HepG2 (cell line): ENCODE measurements at regions not wholly inside any gene's neighbourhood (a gene's known extent, or its start where the extent isn't known, plus 50 kb on each side); places are given as distances from the start of the nearest gene placed in this dataset.

ENCODE experiments used
- ATAC-seq: fragments of 200-7000 bp; cut with Tn5 transposase; 3 replicates; pipeline ENCODE4 v1.9.1; 2020; ENCODE audit warnings: mild to moderate bottlenecking, moderate library complexity
- BruUV-seq: library from RNA; stranded (reverse); fragments of 400-500 nt; replicated peaks from 2 replicates; lab custom pipeline; 2021; lab: Mats Ljungman, UMichigan
- CTCF ChIA-PET: fragments of 300-600 bp; formaldehyde crosslinking; extraction: SDS; loops from one replicate; lab custom pipeline; 2021; ENCODE audit warnings: low total read pairs, inconsistent platforms, low intra/inter-chr PET ratio; lab: Yijun Ruan, JAX
- POLR2A ChIA-PET: fragments of 350-600 bp; sonication (Branson Sonifier 250); formaldehyde crosslinking; loops from one replicate; lab custom pipeline; 2020; ENCODE audit warnings: antibody characterized with exemption, inconsistent platforms; lab: Yijun Ruan, JAX
- DNase-seq: peaks from one replicate; pipeline ENCODE4 v3.0.0-alpha.2; 2015; ENCODE audit warnings: low spot score
- FAIRE-seq: peaks from 3 replicates; lab custom pipeline; 2011; peaks lifted over from hg19 to GRCh38; lab: Jason Lieb, UNC
- H2AFZ ChIP-seq: one replicate; pipeline ENCODE4 v1.6.1; 2011; ENCODE audit warnings: low read length, inconsistent platforms
- H3K27ac ChIP-seq: fragments of 300-600 bp; 3 replicates; pipeline ENCODE4 v1.8.0; 2011; ENCODE audit warnings: mixed run types, mild to moderate bottlenecking, mixed read lengths, low read length, inconsistent platforms; ENCODE audit not compliant: insufficient read depth; ENCODE audit errors: extremely low read length
- H3K27me3 ChIP-seq, 2 experiments: fragments of 200-600 bp in 1 of 2; 2 replicates in 1 of 2; 3 replicates in 1 of 2; pipeline versions ENCODE4 v1.6.0 to v1.8.0; 2011; ENCODE audit warnings: low read length in 2 of 2, mild to moderate bottlenecking in 2 of 2, moderate library complexity in 2 of 2, inconsistent platforms in 1 of 2; ENCODE audit not compliant: insufficient read depth in 2 of 2, control insufficient read depth in 1 of 2
- H3K36me3 ChIP-seq, 2 experiments: fragments of 200-600 bp in 1 of 2; replicated peaks in 1 of 2; 2 replicates in 1 of 2; 3 replicates in 1 of 2; pipeline versions ENCODE4 v1.5.1 to v1.8.0; 2011; ENCODE audit warnings: low read length in 2 of 2, inconsistent platforms in 1 of 2; ENCODE audit not compliant: insufficient read depth in 2 of 2, control insufficient read depth in 1 of 2
- H3K4me1 ChIP-seq: 2 replicates; pipeline ENCODE4 v1.5.1; 2012; ENCODE audit warnings: low read length, inconsistent platforms; ENCODE audit not compliant: insufficient read depth
- H3K4me2 ChIP-seq: 2 replicates; pipeline ENCODE4 v1.6.0; 2011; ENCODE audit warnings: low read depth, low read length, inconsistent platforms
- H3K4me3 ChIP-seq, 3 experiments: fragments of 200-600 bp in 1 of 3; sonication (generic), shearing (Covaris generic) in 1 of 3; replicated peaks in 1 of 3; 2 replicates each; pipeline ENCODE4 v1.5.1; 2011 to 2016; ENCODE audit warnings: low read length in 3 of 3, inconsistent platforms in 2 of 3, low read depth in 2 of 3, mild to moderate bottlenecking in 2 of 3, control low read depth in 1 of 3, mixed read lengths in 1 of 3; ENCODE audit not compliant: insufficient read depth in 1 of 3
- H3K79me2 ChIP-seq: one replicate; pipeline ENCODE4 v1.6.1; 2011; ENCODE audit warnings: low read length, inconsistent platforms; ENCODE audit not compliant: insufficient read depth
- H3K9ac ChIP-seq: 2 replicates; pipeline ENCODE4 v1.6.0; 2011; ENCODE audit warnings: mild to moderate bottlenecking, low read depth, low read length, inconsistent platforms; ENCODE audit not compliant: insufficient read depth
- H3K9me3 ChIP-seq: 2 replicates; pipeline ENCODE4 v1.5.1; 2012; ENCODE audit warnings: mild to moderate bottlenecking, low read length
- H4K20me1 ChIP-seq: 2 replicates; pipeline ENCODE4 v1.6.0; 2011; ENCODE audit warnings: inconsistent platforms, mild to moderate bottlenecking, low read length, moderate library complexity; ENCODE audit not compliant: insufficient read depth
- BCL3 ChIP-seq: sonication (generic); formaldehyde crosslinking; IDR thresholded peaks from 2 replicates; pipeline ENCODE4 v1.5.1; 2020; ENCODE audit warnings: mild to moderate bottlenecking, missing genetic modification reagents, moderate library complexity
- FOXK2 ChIP-seq: fragments of 450-650 bp; IDR thresholded peaks from 2 replicates; pipeline ENCODE4 v1.6.1; 2016
- JDP2 ChIP-seq: sonication (generic); formaldehyde crosslinking; IDR thresholded peaks from 2 replicates; pipeline ENCODE4 v1.8.1; 2022; ENCODE audit warnings: missing genetic modification reagents, borderline replicate concordance
- PATZ1 ChIP-seq: sonication (generic); formaldehyde crosslinking; IDR thresholded peaks from 2 replicates; pipeline ENCODE4 v1.4.0; 2020; ENCODE audit warnings: missing genetic modification reagents
- PRPF4 ChIP-seq: fragments of 200-400 bp; formaldehyde crosslinking; IDR thresholded peaks from 2 replicates; pipeline ENCODE4 v1.6.1; 2016; ENCODE audit warnings: low read length, low read depth; ENCODE audit not compliant: poor library complexity, severe bottlenecking
- RAD51 ChIP-seq: fragments of 450-650 bp; IDR thresholded peaks from 2 replicates; pipeline ENCODE4 v1.6.1; 2016; ENCODE audit warnings: borderline replicate concordance
- TEF ChIP-seq: sonication (generic); formaldehyde crosslinking; IDR thresholded peaks from 2 replicates; pipeline ENCODE4 v1.5.0; 2020; ENCODE audit warnings: missing genetic modification reagents
- ZBTB1 ChIP-seq: sonication (generic); formaldehyde crosslinking; IDR thresholded peaks from 2 replicates; pipeline ENCODE4 v1.4.0; 2020; ENCODE audit warnings: missing genetic modification reagents, borderline replicate concordance
- ZBTB25 ChIP-seq: IDR thresholded peaks from 2 replicates; pipeline ENCODE4 v1.6.1; 2018; ENCODE audit warnings: missing genetic modification reagents
- ZNF605 ChIP-seq: sonication (generic); formaldehyde crosslinking; IDR thresholded peaks from 2 replicates; pipeline ENCODE4 v1.8.0; 2022; ENCODE audit warnings: mild to moderate bottlenecking, missing genetic modification reagents
- ZNF691 ChIP-seq: sonication (generic); formaldehyde crosslinking; IDR thresholded peaks from 2 replicates; pipeline ENCODE4 v1.4.0; 2020; ENCODE audit warnings: missing genetic modification reagents, low read depth, mild to moderate bottlenecking, borderline replicate concordance
- WGBS: methylation state at CpG from one replicate; pipeline ENCODE4 v1.1.6; 2017; ENCODE audit warnings: low lambda C conversion rate; 5-methylcytosine and 5-hydroxymethylcytosine counted together
- in situ Hi-C: cut with HindIII; loops from 2 replicates; pipeline ENCODE4 v1.10.0; 2017; ENCODE audit warnings: low pct_unique_long_range_greater_than_20kb; ENCODE audit not compliant: extremely low pct_ligation_motif_present
- intact Hi-C: fragments of 100-400 bp; cut with micrococcal nuclease; formaldehyde crosslinking; loops from one replicate; pipeline ENCODE4 v1.10.0; 2022; ENCODE audit not compliant: unreplicated experiment

- in situ Hi-C loops (no loop called here), intact Hi-C loops (no loop called here)
- FAIRE-seq = no peak
- ChIA-PET CTCF (no interaction called here), POLR2A (no interaction called here)
- Histone ChIP-seq H3K4me1 (no peaks in the 10 kb centered on the region), H3K27ac (no peak overlapping the region), H2AFZ (no peak overlapping the region), H4K20me1 (no peaks in the 10 kb centered on the region), H3K79me2 (no peaks in the 10 kb centered on the region), H3K9me3 (no peaks in the 10 kb centered on the region), H3K4me2 (no peak overlapping the region), H3K4me3 (no peak overlapping the region), H3K36me3 (no peaks in the 10 kb centered on the region), H3K27me3 (0 out of 5 replicates have a peak, but pooled peaks cover 0 to 4% of the 10 kb centered on the region in 2 experiments), H3K9ac (no peak overlapping the region)
- no peak for DNase-seq
- under 1% methylated on average over 8 of the region's 8 CpGs for WGBS
- BruUV-seq = no TSS peak
- TF ChIP-seq RAD51 (no peak), ZBTB1 (CRISPR knock-in tag) (no peak), ZNF605 (CRISPR knock-in tag) (no peak)
- no peak for ATAC-seq
Measured at GRCh38 chr4:152185786-152186550, 349.9 kb downstream of the FBXW7 start.

GRCh38 chr4:152181150-152181549 lies 354.7 kb downstream of the FBXW7 start:
- no peak for FAIRE-seq
- Histone ChIP-seq H3K27me3 (peaks cover 0 to 13% of the 10 kb centered on the region in 2 experiments; a peak in 3 of 5 replicates), H3K36me3 (no peaks in the 10 kb centered on the region), H3K9me3 (no peaks in the 10 kb centered on the region), H3K27ac (no peak overlapping the region), H4K20me1 (no peaks in the 10 kb centered on the region), H3K4me2 (no peak overlapping the region), H3K9ac (no peak overlapping the region), H3K79me2 (no peaks in the 10 kb centered on the region), H3K4me3 (no peak overlapping the region), H2AFZ (no peak overlapping the region), H3K4me1 (no peaks in the 10 kb centered on the region)
- no TSS peak for BruUV-seq
- in situ Hi-C loops (no loop called here), intact Hi-C loops (no loop called here)
- ATAC-seq = no peak
- no peak for DNase-seq
- CTCF ChIA-PET = no interaction called here
- POLR2A ChIA-PET = no interaction called here
- WGBS = 43% methylated on average over 7 of the region's 7 CpGs
- no peak for TF ChIP-seq PATZ1 (CRISPR knock-in tag)
- TF ChIP-seq ZNF691 (CRISPR knock-in tag) = no peak
- no peak for TF ChIP-seq FOXK2
- TF ChIP-seq TEF (CRISPR knock-in tag) = no peak
- TF ChIP-seq BCL3 (CRISPR knock-in tag) = no peak
- no peak for TF ChIP-seq PRPF4
- TF ChIP-seq JDP2 = no peak
- no peak for TF ChIP-seq ZBTB25 (CRISPR knock-in tag)
